Activated T-cell treated with anti-CD3 and anti-CD28 coated beads, Interleukin-2, amount 50 U/mL, for 24 hours (primary cell): ENCODE measurements at regions not wholly inside any gene's neighbourhood (a gene's known extent, or its start where the extent isn't known, plus 50 kb on each side); places are given as distances from the start of the nearest gene placed in this dataset.
"Not testable (repeated sequence)": the region's sequence is repeated elsewhere in the genome, so short reads cannot be mapped to it uniquely, and the experiment has no call there.

ENCODE experiments used
- DNase-seq: peaks from one replicate; pipeline ENCODE4 v3.0.0-alpha.2; 2020
- H3K27ac Mint-ChIP-seq: 2 replicates; pipeline ENCODE4 v1.8.0; 2020; ENCODE audit warnings: mild to moderate bottlenecking, mixed read lengths
- H3K27me3 Mint-ChIP-seq: 2 replicates; pipeline ENCODE4 v1.8.0; 2020; ENCODE audit warnings: mixed read lengths
- H3K36me3 Mint-ChIP-seq: 2 replicates; pipeline ENCODE4 v1.8.0; 2020; ENCODE audit warnings: low read depth, mixed read lengths
- H3K4me1 Mint-ChIP-seq: 2 replicates; pipeline ENCODE4 v1.8.0; 2020; ENCODE audit warnings: low read depth, mixed read lengths
- H3K4me3 Mint-ChIP-seq: 2 replicates; pipeline ENCODE4 v1.8.0; 2020; ENCODE audit warnings: mild to moderate bottlenecking, moderate library complexity, mixed read lengths
- H3K9me3 Mint-ChIP-seq: 2 replicates; pipeline ENCODE4 v1.8.0; 2020; ENCODE audit warnings: mixed read lengths

GRCh38 chr4:23976423-23976822 lies 86.6 kb upstream of the PPARGC1A start:
- Mint-ChIP-seq H3K27ac (no peak overlapping the region), H3K9me3 (peaks cover 3% of the 10 kb centered on the region), H3K4me3 (no peak overlapping the region), H3K36me3 (no peaks in the 10 kb centered on the region), H3K27me3 (no peaks in the 10 kb centered on the region), H3K4me1 (no peaks in the 10 kb centered on the region)
- DNase-seq: no peak

GRCh38 chr4:23973308-23973855 lies 83.5 kb upstream of the PPARGC1A start:
- H3K36me3 Mint-ChIP-seq: no peaks in the 10 kb centered on the region
- no peak overlapping the region for H3K27ac Mint-ChIP-seq
- no peaks in the 10 kb centered on the region for H3K27me3 Mint-ChIP-seq
- no peak overlapping the region for H3K4me3 Mint-ChIP-seq
- peaks cover 2% of the 10 kb centered on the region for H3K9me3 Mint-ChIP-seq
- DNase-seq: no peak
- H3K4me1 Mint-ChIP-seq: no peaks in the 10 kb centered on the region

- no peaks in the 10 kb centered on the region for H3K36me3 Mint-ChIP-seq
- no peak overlapping the region for H3K27ac Mint-ChIP-seq
- no peak overlapping the region for H3K4me3 Mint-ChIP-seq
- H3K27me3 Mint-ChIP-seq: no peaks in the 10 kb centered on the region
- DNase-seq: no peak
- no peaks in the 10 kb centered on the region for H3K4me1 Mint-ChIP-seq
- peaks cover 2% of the 10 kb centered on the region for H3K9me3 Mint-ChIP-seq
Observed at GRCh38 chr4:23972805-23973204, 83.0 kb upstream of the PPARGC1A start.

GRCh38 chr4:23972187-23972586 lies 82.3 kb upstream of the PPARGC1A start:
- DNase-seq: no peak
- no peaks in the 10 kb centered on the region for H3K27me3 Mint-ChIP-seq
- H3K4me1 Mint-ChIP-seq: no peaks in the 10 kb centered on the region
- no peaks in the 10 kb centered on the region for H3K36me3 Mint-ChIP-seq
- H3K9me3 Mint-ChIP-seq: peaks cover 2% of the 10 kb centered on the region
- no peak overlapping the region for H3K4me3 Mint-ChIP-seq
- no peak overlapping the region for H3K27ac Mint-ChIP-seq

- no peak for DNase-seq
Observed at GRCh38 chr4:23970201-23970850, 80.5 kb upstream of the PPARGC1A start.

GRCh38 chr4:23969635-23970145 lies 79.8 kb upstream of the PPARGC1A start:
- Mint-ChIP-seq H3K9me3 (peaks cover 2% of the 10 kb centered on the region), H3K4me3 (no peak overlapping the region), H3K4me1 (no peaks in the 10 kb centered on the region), H3K27me3 (no peaks in the 10 kb centered on the region), H3K27ac (no peak overlapping the region), H3K36me3 (no peaks in the 10 kb centered on the region)
- no peak for DNase-seq

More at GRCh38 chr4:23970201-23970850, 80.5 kb upstream of the PPARGC1A start:
- H3K27me3 Mint-ChIP-seq: no peaks in the 10 kb centered on the region
- H3K27ac Mint-ChIP-seq: no peak overlapping the region
- H3K36me3 Mint-ChIP-seq: no peaks in the 10 kb centered on the region
- H3K4me3 Mint-ChIP-seq: no peak overlapping the region
- peaks cover 2% of the 10 kb centered on the region for H3K9me3 Mint-ChIP-seq
- H3K4me1 Mint-ChIP-seq: no peaks in the 10 kb centered on the region

GRCh38 chr4:23967281-23967680 lies 77.4 kb upstream of the PPARGC1A start:
- Mint-ChIP-seq H3K4me1 (no peaks in the 10 kb centered on the region), H3K36me3 (no peaks in the 10 kb centered on the region), H3K27me3 (no peaks in the 10 kb centered on the region), H3K4me3 (no peak overlapping the region), H3K27ac (no peak overlapping the region), H3K9me3 (peaks cover 2% of the 10 kb centered on the region)
- no peak for DNase-seq

GRCh38 chr4:23966725-23967124 lies 76.9 kb upstream of the PPARGC1A start:
- no peak overlapping the region for H3K4me3 Mint-ChIP-seq
- no peaks in the 10 kb centered on the region for H3K4me1 Mint-ChIP-seq
- H3K27me3 Mint-ChIP-seq: no peaks in the 10 kb centered on the region
- H3K27ac Mint-ChIP-seq: no peak overlapping the region
- no peaks in the 10 kb centered on the region for H3K36me3 Mint-ChIP-seq
- no peak for DNase-seq
- H3K9me3 Mint-ChIP-seq: peaks cover 2% of the 10 kb centered on the region

GRCh38 chr4:23962462-23962861 lies 72.6 kb upstream of the PPARGC1A start:
- no peaks in the 10 kb centered on the region for H3K36me3 Mint-ChIP-seq
- no peak overlapping the region for H3K4me3 Mint-ChIP-seq

GRCh38 chr4:23961395-23961794 lies 71.5 kb upstream of the PPARGC1A start:
- not testable (repeated sequence) for H3K36me3 Mint-ChIP-seq

More at GRCh38 chr4:23962462-23962861, 72.6 kb upstream of the PPARGC1A start:
- H3K9me3 Mint-ChIP-seq: no peaks in the 10 kb centered on the region
- H3K4me1 Mint-ChIP-seq: no peaks in the 10 kb centered on the region
- no peaks in the 10 kb centered on the region for H3K27me3 Mint-ChIP-seq
- H3K27ac Mint-ChIP-seq: no peak overlapping the region
- no peak for DNase-seq

GRCh38 chr4:23959396-23960148 lies 69.7 kb upstream of the PPARGC1A start:
- Mint-ChIP-seq H3K27ac (no peak overlapping the region), H3K4me1 (no peaks in the 10 kb centered on the region), H3K9me3 (no peaks in the 10 kb centered on the region), H3K4me3 (no peak overlapping the region), H3K27me3 (no peaks in the 10 kb centered on the region), H3K36me3 (no peaks in the 10 kb centered on the region)
- no peak for DNase-seq

More at GRCh38 chr4:23961395-23961794, 71.5 kb upstream of the PPARGC1A start:
- H3K27me3 Mint-ChIP-seq, H3K4me1 Mint-ChIP-seq, H3K9me3 Mint-ChIP-seq, H3K27ac Mint-ChIP-seq, DNase-seq, H3K4me3 Mint-ChIP-seq: not testable (repeated sequence)

GRCh38 chr4:23958749-23959148 lies 68.9 kb upstream of the PPARGC1A start:
- Mint-ChIP-seq H3K27ac (no peak overlapping the region), H3K4me1 (no peaks in the 10 kb centered on the region), H3K9me3 (no peaks in the 10 kb centered on the region), H3K27me3 (no peaks in the 10 kb centered on the region), H3K36me3 (no peaks in the 10 kb centered on the region), H3K4me3 (no peak overlapping the region)
- DNase-seq: no peak

- H3K4me3 Mint-ChIP-seq: no peak overlapping the region
- H3K27ac Mint-ChIP-seq: no peak overlapping the region
- H3K36me3 Mint-ChIP-seq: no peaks in the 10 kb centered on the region
- DNase-seq: no peak
- no peaks in the 10 kb centered on the region for H3K4me1 Mint-ChIP-seq
- H3K27me3 Mint-ChIP-seq: no peaks in the 10 kb centered on the region
- H3K9me3 Mint-ChIP-seq: no peaks in the 10 kb centered on the region
Observed at GRCh38 chr4:23957465-23957864, 67.6 kb upstream of the PPARGC1A start.

GRCh38 chr4:23956601-23957364 lies 66.9 kb upstream of the PPARGC1A start:
- no peaks in the 10 kb centered on the region for H3K9me3 Mint-ChIP-seq
- H3K4me1 Mint-ChIP-seq: no peaks in the 10 kb centered on the region
- H3K27ac Mint-ChIP-seq: no peak overlapping the region
- H3K4me3 Mint-ChIP-seq: no peak overlapping the region
- no peaks in the 10 kb centered on the region for H3K36me3 Mint-ChIP-seq
- no peak for DNase-seq
- no peaks in the 10 kb centered on the region for H3K27me3 Mint-ChIP-seq
